HG03342 (cell line): ENCODE measurements at regions not wholly inside any gene's neighbourhood (a gene's known extent, or its start where the extent isn't known, plus 50 kb on each side); places are given as distances from the start of the nearest gene placed in this dataset.

Experiments used
- ATAC-seq: cut with Tn5 transposase; IDR thresholded peaks from one replicate; pipeline ENCODE4 v1.9.1; 2021; ENCODE audit warnings: mild to moderate bottlenecking, moderate library complexity; ENCODE audit not compliant: unreplicated experiment

GRCh38 chr7:128145191-128145590 lies 95.9 kb upstream of the LEP start:
- no peak for ATAC-seq

- ATAC-seq, result no peak
Observed at GRCh38 chr7:128146052-128146451, 95.0 kb upstream of the LEP start.

GRCh38 chr7:128148676-128149075 lies 92.4 kb upstream of the LEP start:
- no peak for ATAC-seq

- no peak for ATAC-seq
Observed at GRCh38 chr7:128150223-128150865, 90.7 kb upstream of the LEP start.

- no peak for ATAC-seq
Observed at GRCh38 chr7:128151635-128152034, 89.4 kb upstream of the LEP start.

- ATAC-seq, result no peak
Observed at GRCh38 chr7:128152721-128153120, 88.4 kb upstream of the LEP start.

- ATAC-seq, result no peak
Observed at GRCh38 chr7:128153436-128153835, 87.6 kb upstream of the LEP start.

GRCh38 chr7:128154504-128154903 lies 86.6 kb upstream of the LEP start:
- no peak for ATAC-seq

- ATAC-seq, result no peak
Observed at GRCh38 chr7:128155100-128155740, 85.9 kb upstream of the LEP start.

GRCh38 chr7:128157906-128158305 lies 83.2 kb upstream of the LEP start:
- ATAC-seq, result no peak

- no peak for ATAC-seq
Observed at GRCh38 chr7:128158370-128158769, 82.7 kb upstream of the LEP start.

GRCh38 chr7:128160296-128160695 lies 80.8 kb upstream of the LEP start:
- no peak for ATAC-seq

GRCh38 chr7:128161466-128162125 lies 79.5 kb upstream of the LEP start:
- ATAC-seq, result no peak

- no peak for ATAC-seq
Observed at GRCh38 chr7:128162666-128163065, 78.4 kb upstream of the LEP start.

GRCh38 chr7:128163473-128163872 lies 77.6 kb upstream of the LEP start:
- ATAC-seq, result no peak

GRCh38 chr7:128164061-128164954 lies 76.8 kb upstream of the LEP start:
- ATAC-seq, result no peak

- ATAC-seq, result no peak
Observed at GRCh38 chr7:128164955-128165670, 76.0 kb upstream of the LEP start.

GRCh38 chr7:128165927-128166420 lies 75.1 kb upstream of the LEP start:
- no peak for ATAC-seq

GRCh38 chr7:128166603-128167041 lies 74.5 kb upstream of the LEP start:
- no peak for ATAC-seq

- no peak for ATAC-seq
Observed at GRCh38 chr7:128167042-128167701, 73.9 kb upstream of the LEP start.
